ENCODE measurements at regions not wholly inside any gene's neighbourhood (a gene's known extent, or its start where the extent isn't known, plus 50 kb on each side); places are given as distances from the start of the nearest gene placed in this dataset.

DNA sequence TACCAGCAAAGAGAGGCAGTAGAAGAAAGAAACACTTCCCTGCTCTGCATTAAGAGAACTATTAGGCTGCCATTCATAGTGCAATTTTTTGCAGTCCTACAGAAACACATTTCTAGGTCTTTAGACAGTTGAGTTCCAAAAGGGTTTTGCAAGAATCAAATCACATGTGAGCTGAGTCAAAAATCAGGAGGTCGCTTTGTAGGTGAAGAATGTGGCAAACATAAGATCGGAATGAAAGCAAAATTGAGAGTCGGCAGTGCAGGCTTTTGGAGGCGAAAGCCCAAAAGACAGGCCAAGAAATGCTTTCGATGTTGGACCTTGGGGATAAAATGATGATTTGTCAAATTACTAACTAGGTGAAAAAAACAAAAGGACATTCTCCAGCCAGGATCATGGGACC is 213.5 kb upstream of the NRIP1 start:
- TF ChIP-seq, protein P1, sequence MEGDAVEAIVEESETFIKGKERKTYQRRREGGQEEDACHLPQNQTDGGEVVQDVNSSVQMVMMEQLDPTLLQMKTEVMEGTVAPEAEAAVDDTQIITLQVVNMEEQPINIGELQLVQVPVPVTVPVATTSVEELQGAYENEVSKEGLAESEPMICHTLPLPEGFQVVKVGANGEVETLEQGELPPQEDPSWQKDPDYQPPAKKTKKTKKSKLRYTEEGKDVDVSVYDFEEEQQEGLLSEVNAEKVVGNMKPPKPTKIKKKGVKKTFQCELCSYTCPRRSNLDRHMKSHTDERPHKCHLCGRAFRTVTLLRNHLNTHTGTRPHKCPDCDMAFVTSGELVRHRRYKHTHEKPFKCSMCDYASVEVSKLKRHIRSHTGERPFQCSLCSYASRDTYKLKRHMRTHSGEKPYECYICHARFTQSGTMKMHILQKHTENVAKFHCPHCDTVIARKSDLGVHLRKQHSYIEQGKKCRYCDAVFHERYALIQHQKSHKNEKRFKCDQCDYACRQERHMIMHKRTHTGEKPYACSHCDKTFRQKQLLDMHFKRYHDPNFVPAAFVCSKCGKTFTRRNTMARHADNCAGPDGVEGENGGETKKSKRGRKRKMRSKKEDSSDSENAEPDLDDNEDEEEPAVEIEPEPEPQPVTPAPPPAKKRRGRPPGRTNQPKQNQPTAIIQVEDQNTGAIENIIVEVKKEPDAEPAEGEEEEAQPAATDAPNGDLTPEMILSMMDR (IDR thresholded peaks at IDR 0.05): no peak
- no peaks in the 10 kb centered on the region for H3K27me3 ChIP-seq
- no peak for DNase-seq (ENCODE audit: low spot score in 2 of 2)
- no peak overlapping the region for H3K4me3 ChIP-seq
- H3K4me1 ChIP-seq: no peaks in the 10 kb centered on the region
- no peaks in the 10 kb centered on the region for H3K36me3 ChIP-seq
- H3K9me3 ChIP-seq: no peaks in the 10 kb centered on the region
- H3K27ac ChIP-seq: no peak overlapping the region
- intact Hi-C loops (cut with DNase I): no loop called here

DNA sequence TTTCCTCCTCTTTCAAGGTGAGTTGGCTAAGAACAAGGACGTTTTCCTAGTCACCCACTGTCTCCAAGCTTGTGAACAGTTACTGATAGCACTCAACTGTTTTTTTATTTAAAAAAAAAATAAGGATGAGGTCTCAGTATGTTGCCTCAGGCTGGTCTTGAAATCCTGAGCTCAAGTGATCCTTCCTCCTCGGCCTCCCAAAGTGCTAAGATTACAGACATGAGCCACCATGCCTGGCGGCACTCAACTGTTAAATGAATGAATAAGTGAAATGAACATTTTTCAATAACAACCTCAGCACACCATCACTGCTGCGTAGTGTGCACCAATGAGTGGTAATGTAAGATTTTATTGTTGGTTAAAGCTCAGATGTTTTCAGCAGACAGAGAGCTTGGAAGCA is 214.1 kb upstream of the NRIP1 start:
- H3K27ac ChIP-seq: no peak overlapping the region

DNA sequence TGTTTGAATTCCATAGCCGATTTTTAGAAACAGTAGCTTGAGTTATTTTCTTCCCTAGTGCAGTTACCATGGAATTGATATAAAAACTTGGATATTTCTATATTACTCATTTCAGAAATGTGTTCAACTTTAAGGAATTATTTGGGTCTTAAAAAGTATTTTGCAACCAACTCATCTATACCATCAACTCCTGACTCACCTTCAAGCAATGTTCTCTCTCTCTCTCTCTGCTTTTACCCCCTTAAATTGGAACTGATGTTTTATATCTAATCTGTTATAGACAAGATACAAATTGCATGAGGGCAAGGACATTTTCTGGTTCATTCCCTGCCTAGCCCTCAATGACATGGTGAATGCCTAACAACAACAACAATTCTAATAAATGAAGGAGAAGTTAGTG is 214.7 kb upstream of the NRIP1 start:
- Histone ChIP-seq H3K36me3 (no peaks in the 10 kb centered on the region), H3K4me1 (no peaks in the 10 kb centered on the region), H3K27me3 (no peaks in the 10 kb centered on the region), H3K9me3 (no peaks in the 10 kb centered on the region), H3K27ac (no peak overlapping the region), H3K4me3 (no peak overlapping the region)
- intact Hi-C loops (cut with DNase I): no loop called here
- no peak for DNase-seq (ENCODE audit: low spot score in 2 of 2)
- TF ChIP-seq, protein P1 (IDR thresholded peaks at IDR 0.05): no peak

More for the DNA sequence above, 214.1 kb upstream of the NRIP1 start:
- no peaks in the 10 kb centered on the region for H3K9me3 ChIP-seq
- TF ChIP-seq, protein P1 (IDR thresholded peaks at IDR 0.05): no peak
- no peaks in the 10 kb centered on the region for H3K27me3 ChIP-seq
- intact Hi-C loops (cut with DNase I): no loop called here
- no peaks in the 10 kb centered on the region for H3K36me3 ChIP-seq
- no peak for DNase-seq (ENCODE audit: low spot score in 2 of 2)
- no peaks in the 10 kb centered on the region for H3K4me1 ChIP-seq
- H3K4me3 ChIP-seq: no peak overlapping the region

DNA sequence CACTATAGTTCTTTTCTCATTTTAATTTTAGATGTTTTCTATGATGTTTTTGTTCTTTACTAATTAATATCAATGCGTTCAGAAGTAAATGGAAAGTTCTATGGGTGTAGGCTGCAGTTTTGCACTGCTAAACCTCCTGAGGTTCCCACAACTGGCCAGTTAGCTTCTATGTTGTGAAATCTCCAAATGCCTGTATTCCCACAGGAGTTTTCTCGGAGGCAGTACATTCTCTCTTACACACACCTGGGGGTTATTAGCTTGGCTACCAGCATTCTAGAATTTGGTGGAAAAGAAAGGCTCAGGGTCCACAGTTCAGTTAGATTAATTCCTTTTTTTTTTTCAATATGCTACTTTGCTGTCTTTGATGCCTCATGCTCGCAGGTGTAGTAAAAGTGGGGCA is 216.9 kb upstream of the NRIP1 start:
- Histone ChIP-seq H3K9me3 (no peaks in the 10 kb centered on the region), H3K36me3 (no peaks in the 10 kb centered on the region), H3K27ac (no peak overlapping the region), H3K27me3 (no peaks in the 10 kb centered on the region), H3K4me1 (no peaks in the 10 kb centered on the region), H3K4me3 (no peak overlapping the region)
- no peak for DNase-seq (ENCODE audit: low spot score in 2 of 2)
- intact Hi-C loops (cut with DNase I): no loop called here
- TF ChIP-seq, protein P1 (IDR thresholded peaks at IDR 0.05): no peak

DNA sequence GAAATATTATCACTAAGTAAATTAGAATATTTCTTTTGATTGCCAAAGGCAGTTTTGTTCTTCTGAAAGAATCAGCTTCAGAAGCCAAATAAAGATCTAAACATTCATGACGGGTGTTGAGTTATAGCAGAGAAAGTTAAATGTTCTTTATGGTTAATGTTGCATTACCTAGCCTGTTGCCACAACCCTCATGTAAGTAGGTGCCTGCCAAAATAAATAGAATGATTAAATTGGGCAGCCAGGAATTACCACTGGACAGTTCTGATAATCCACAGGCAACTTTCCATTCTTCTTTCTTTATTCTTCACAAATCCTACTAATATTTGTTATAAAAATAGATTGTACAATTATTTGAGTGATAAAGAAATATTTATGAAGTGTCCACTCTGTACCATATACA is 217.9 kb upstream of the NRIP1 start:
- Histone ChIP-seq H3K9me3 (no peaks in the 10 kb centered on the region), H3K27me3 (no peaks in the 10 kb centered on the region), H3K36me3 (no peaks in the 10 kb centered on the region), H3K4me1 (no peaks in the 10 kb centered on the region), H3K27ac (no peak overlapping the region), H3K4me3 (no peak overlapping the region)
- TF ChIP-seq, protein P1 (IDR thresholded peaks at IDR 0.05): no peak
- intact Hi-C loops (cut with DNase I): no loop called here
- DNase-seq (ENCODE audit: low spot score in 2 of 2): no peak

DNA sequence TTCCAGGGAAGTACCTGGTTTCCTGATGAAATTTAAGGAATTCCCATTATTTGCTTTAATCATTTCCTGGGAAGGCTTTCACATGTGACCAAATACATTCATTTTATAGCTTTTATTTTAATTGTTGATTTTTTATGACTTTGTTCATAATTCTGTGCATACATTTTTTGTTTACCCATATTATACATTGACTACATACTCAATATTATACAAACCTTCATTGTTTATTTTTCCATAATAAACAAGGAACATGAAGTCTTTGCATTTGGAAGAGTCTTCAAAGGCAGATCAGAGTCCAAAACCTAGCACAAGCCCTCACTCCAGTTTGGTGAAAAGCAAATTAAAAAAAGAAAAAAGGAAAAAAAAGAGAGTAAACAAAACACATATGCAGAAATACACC is 218.3 kb upstream of the NRIP1 start:
- H3K4me1 ChIP-seq: no peaks in the 10 kb centered on the region
- H3K27ac ChIP-seq: no peak overlapping the region
- H3K27me3 ChIP-seq: no peaks in the 10 kb centered on the region
- intact Hi-C loops (cut with DNase I): no loop called here
- no peak for DNase-seq (ENCODE audit: low spot score in 2 of 2)
- H3K4me3 ChIP-seq: no peak overlapping the region
- no peaks in the 10 kb centered on the region for H3K36me3 ChIP-seq
- TF ChIP-seq, protein P1 (IDR thresholded peaks at IDR 0.05): no peak
- H3K9me3 ChIP-seq: no peaks in the 10 kb centered on the region
